Calu3 (cell line): ENCODE measurements at regions not wholly inside any gene's neighbourhood (a gene's known extent, or its start where the extent isn't known, plus 50 kb on each side); places are given as distances from the start of the nearest gene placed in this dataset.
"Not testable (repeated sequence)": the region's sequence is repeated elsewhere in the genome, so short reads cannot be mapped to it uniquely, and the experiment has no call there.

ENCODE experiments used
- BruUV-seq: library from RNA; stranded (reverse); fragments of 400-500 nt; replicated peaks from 2 replicates; lab custom pipeline; 2021; lab: Mats Ljungman, UMichigan
- CTCF ChIA-PET: fragments of 300-600 bp; sonication (Branson Sonifier 250); formaldehyde crosslinking; loops from one replicate; lab custom pipeline; 2022; ENCODE audit warnings: antibody characterized with exemption; lab: Charles Lee
- DNase-seq: peaks from one replicate; pipeline ENCODE4 v3.0.0; 2022
- H3K27ac Mint-ChIP-seq: one replicate; pipeline ENCODE4 v1.8.0; 2022; ENCODE audit warnings: mixed read lengths; ENCODE audit not compliant: unreplicated experiment
- H3K27me3 Mint-ChIP-seq: one replicate; pipeline ENCODE4 v1.8.0; 2022; ENCODE audit warnings: mixed read lengths; ENCODE audit not compliant: unreplicated experiment
- H3K36me3 Mint-ChIP-seq: one replicate; pipeline ENCODE4 v1.8.0; 2022; ENCODE audit warnings: mild to moderate bottlenecking, moderate library complexity, mixed read lengths; ENCODE audit not compliant: insufficient read depth, unreplicated experiment
- H3K4me1 Mint-ChIP-seq: one replicate; pipeline ENCODE4 v1.8.0; 2022; ENCODE audit warnings: mild to moderate bottlenecking, low read depth, mixed read lengths; ENCODE audit not compliant: unreplicated experiment
- H3K4me3 Mint-ChIP-seq: one replicate; pipeline ENCODE4 v1.8.0; 2022; ENCODE audit warnings: mild to moderate bottlenecking, low read depth, moderate library complexity, mixed read lengths; ENCODE audit not compliant: unreplicated experiment
- H3K9me3 Mint-ChIP-seq: one replicate; pipeline ENCODE4 v1.8.0; 2022; ENCODE audit warnings: low read depth, mixed read lengths; ENCODE audit not compliant: unreplicated experiment
- intact Hi-C: fragments of 100-400 bp; cut with micrococcal nuclease; formaldehyde crosslinking; loops from one replicate; pipeline ENCODE4 v1.10.0; 2022; ENCODE audit not compliant: unreplicated experiment
- TF ChIP-seq, protein P1 (sequence below): fragments of 200-600 bp; IDR thresholded peaks from one replicate; pipeline ENCODE4 v1.8.0; 2022; ENCODE audit warnings: antibody characterized with exemption; ENCODE audit not compliant: unreplicated experiment

DNA sequence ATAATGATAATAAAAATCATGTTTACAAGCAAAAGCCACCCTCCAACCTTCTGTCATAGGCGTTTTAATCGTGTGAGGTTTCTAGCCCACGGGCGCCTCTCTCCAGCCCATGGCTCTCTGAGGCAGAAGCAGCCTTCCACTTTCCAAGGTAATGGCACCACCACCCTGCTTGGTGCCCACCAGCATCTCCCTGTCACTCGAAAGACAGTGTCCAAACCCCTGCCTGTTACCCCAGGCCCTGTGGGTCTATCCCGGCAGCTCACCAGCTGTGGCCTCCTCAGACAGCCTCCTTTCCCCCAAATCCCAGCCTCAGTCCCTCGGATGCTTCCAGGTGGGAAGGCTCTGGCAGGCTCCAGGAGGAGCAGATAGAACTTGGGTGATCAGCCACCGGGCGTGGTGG lies 123.8 kb upstream of the LPCAT1 start:
- no peak for DNase-seq
- H3K4me1 Mint-ChIP-seq = no peaks in the 10 kb centered on the region
- no peak overlapping the region for H3K27ac Mint-ChIP-seq
- no peaks in the 10 kb centered on the region for H3K36me3 Mint-ChIP-seq
- peaks cover 38% of the 10 kb centered on the region for H3K27me3 Mint-ChIP-seq
- H3K9me3 Mint-ChIP-seq = no peaks in the 10 kb centered on the region
- CTCF ChIA-PET = no interaction called here
- no peak overlapping the region for H3K4me3 Mint-ChIP-seq
- TF ChIP-seq, protein P1, sequence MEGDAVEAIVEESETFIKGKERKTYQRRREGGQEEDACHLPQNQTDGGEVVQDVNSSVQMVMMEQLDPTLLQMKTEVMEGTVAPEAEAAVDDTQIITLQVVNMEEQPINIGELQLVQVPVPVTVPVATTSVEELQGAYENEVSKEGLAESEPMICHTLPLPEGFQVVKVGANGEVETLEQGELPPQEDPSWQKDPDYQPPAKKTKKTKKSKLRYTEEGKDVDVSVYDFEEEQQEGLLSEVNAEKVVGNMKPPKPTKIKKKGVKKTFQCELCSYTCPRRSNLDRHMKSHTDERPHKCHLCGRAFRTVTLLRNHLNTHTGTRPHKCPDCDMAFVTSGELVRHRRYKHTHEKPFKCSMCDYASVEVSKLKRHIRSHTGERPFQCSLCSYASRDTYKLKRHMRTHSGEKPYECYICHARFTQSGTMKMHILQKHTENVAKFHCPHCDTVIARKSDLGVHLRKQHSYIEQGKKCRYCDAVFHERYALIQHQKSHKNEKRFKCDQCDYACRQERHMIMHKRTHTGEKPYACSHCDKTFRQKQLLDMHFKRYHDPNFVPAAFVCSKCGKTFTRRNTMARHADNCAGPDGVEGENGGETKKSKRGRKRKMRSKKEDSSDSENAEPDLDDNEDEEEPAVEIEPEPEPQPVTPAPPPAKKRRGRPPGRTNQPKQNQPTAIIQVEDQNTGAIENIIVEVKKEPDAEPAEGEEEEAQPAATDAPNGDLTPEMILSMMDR = no peak
- intact Hi-C loops = loop anchor here (10.0 kb wide), 1 partner anchor 303 kb away; the partner anchor contains the start of gene CLPTM1L
- BruUV-seq = no TSS peak

DNA sequence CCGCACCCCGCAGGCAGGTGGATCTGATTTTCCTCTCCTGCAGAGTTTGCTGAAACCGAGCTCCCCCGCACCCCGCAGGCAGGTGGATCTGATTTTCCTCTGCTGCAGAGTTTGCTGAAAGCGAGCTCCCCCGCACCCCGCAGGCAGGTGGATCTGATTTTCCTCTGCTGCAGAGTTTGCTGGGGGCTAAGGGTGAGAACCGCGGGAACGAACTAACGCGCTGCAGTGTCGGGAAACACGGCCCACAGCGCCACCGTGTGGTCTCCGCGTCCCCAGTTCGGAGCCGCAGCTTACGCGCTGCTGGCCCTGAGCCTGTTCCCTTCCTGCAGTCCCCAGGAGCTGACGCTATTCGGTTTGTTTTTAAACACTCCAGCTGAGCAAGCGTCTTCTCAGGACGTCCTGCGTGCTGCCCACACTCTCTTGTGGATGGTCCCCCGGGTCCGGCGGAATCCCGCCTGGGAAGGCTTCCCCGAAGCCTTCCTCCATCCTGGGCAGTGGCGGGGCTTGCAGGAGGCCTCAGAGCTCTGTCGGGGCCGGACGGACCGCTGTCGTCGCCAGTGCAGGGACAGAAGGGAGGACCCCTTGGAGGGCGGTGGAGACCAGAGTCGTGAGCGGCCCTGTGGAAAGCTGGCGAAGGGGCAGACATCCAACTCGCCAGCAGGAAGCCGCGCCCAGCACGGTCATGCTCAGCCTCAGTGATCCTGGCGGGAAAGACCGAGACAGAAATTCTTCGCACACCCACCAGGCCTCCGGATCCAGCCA lies 121.2 kb upstream of the LPCAT1 start:
- BruUV-seq = no TSS peak
- no peaks in the 10 kb centered on the region for H3K36me3 Mint-ChIP-seq
- no peaks in the 10 kb centered on the region for H3K4me1 Mint-ChIP-seq
- H3K4me3 Mint-ChIP-seq = peak overlapping the region; percentile 55
- intact Hi-C loops = loop anchor here (2.0 to 10.0 kb wide), 3 partner anchors 300 to 476 kb away; partner anchors contain the start of gene CLPTM1L
- H3K27ac Mint-ChIP-seq = no peak overlapping the region
- DNase-seq = peak; percentile 84
- peaks cover 22% of the 10 kb centered on the region for H3K27me3 Mint-ChIP-seq
- H3K9me3 Mint-ChIP-seq = no peaks in the 10 kb centered on the region
- CTCF ChIA-PET = interaction anchor here (0.5 to 1.4 kb wide), 9 partner anchors 8 to 477 kb away, joined by 3 to 12 read pairs (median 3); no protein-coding TSS in a partner anchor
- TF ChIP-seq, protein P1 = peak; percentile 72

DNA sequence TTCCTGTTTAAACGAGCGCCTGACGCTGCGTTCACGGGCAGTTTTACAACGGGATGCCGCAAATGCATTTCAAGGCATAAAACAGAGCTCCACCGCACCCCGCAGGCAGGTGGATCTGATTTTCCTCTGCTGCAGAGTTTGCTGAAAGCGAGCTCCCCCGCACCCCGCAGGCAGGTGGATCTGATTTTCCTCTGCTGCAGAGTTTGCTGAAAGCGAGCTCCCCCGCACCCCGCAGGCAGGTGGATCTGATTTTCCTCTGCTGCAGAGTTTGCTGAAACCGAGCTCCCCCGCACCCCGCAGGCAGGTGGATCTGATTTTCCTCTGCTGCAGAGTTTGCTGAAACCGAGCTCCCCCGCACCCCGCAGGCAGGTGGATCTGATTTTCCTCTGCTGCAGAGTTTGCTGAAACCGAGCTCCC lies 120.6 kb upstream of the LPCAT1 start:
- not testable (repeated sequence) for H3K27ac Mint-ChIP-seq, H3K36me3 Mint-ChIP-seq, H3K4me1 Mint-ChIP-seq, BruUV-seq, DNase-seq, H3K9me3 Mint-ChIP-seq, H3K4me3 Mint-ChIP-seq
- CTCF ChIA-PET = interaction anchor here (0.7 to 1.4 kb wide), 5 partner anchors 9 to 477 kb away, joined by 3 to 12 read pairs (median 4); no protein-coding TSS in a partner anchor
- intact Hi-C loops = loop anchor here (2.0 to 10.0 kb wide), 3 partner anchors 300 to 476 kb away; partner anchors contain the start of gene CLPTM1L
- peaks cover 23% of the 10 kb centered on the region for H3K27me3 Mint-ChIP-seq

DNA sequence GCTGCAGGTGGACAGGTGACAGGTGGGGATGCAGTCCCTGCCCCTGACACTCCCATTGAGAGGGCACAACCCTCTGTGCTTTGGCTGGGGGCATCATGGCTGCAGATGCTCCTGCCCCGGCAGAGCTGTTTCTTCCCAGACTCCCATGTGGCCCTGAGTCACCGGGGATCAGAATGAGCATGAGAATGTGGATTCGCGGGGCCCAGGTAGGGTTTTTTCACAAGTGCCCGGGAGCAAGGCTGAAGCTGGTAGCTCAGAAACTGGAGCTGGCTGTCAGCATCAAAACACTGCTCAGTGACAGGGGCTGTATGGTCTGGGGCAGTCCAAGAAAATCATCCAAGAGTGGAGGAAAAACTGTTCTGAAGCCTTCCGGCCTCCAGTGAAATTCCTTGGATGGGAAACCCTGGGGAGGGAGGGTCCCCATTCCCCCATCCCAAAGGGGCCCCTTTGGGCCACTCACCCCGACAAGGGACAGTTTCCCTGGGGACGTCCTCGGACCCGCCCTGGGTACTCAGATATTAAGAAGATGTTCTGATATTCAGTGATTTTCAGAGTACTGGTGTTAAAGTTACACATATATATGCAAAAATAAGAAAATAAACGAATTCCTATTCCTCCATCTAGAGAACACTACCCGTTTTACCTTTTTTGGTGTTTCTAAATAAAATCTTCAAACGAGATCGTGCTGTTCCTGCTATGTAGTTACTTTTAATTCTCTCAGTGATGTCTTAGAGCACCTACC lies 120.1 kb upstream of the LPCAT1 start:
- CTCF ChIA-PET = interaction anchor here (0.7 to 0.9 kb wide), 2 partner anchors 11 to 300 kb away, joined by 3 to 4 read pairs; no protein-coding TSS in a partner anchor
- Mint-ChIP-seq H3K4me3 (no peak overlapping the region), H3K27ac (no peak overlapping the region), H3K9me3 (no peaks in the 10 kb centered on the region), H3K27me3 (peaks cover 24% of the 10 kb centered on the region), H3K4me1 (no peaks in the 10 kb centered on the region), H3K36me3 (no peaks in the 10 kb centered on the region)
- intact Hi-C loops = loop anchor here (2.0 to 10.0 kb wide), 3 partner anchors 299 to 475 kb away; partner anchors contain the start of gene CLPTM1L
- DNase-seq = no peak
- no TSS peak for BruUV-seq
- TF ChIP-seq, protein P1 = no peak
